H9 (cell line): ENCODE measurements at regions not wholly inside any gene's neighbourhood (a gene's known extent, or its start where the extent isn't known, plus 50 kb on each side); places are given as distances from the start of the nearest gene placed in this dataset.

ENCODE experiments used
- DNase-seq: peaks from one replicate; pipeline ENCODE4 v3.0.0-alpha.2; 2017
- H2AFZ ChIP-seq: one replicate; pipeline ENCODE4 v1.6.1; 2013; ENCODE audit warnings: mild to moderate bottlenecking, low read length, control low read depth, moderate library complexity
- H2AK5ac ChIP-seq: 2 replicates; pipeline ENCODE4 v1.6.1; 2013; ENCODE audit warnings: low read length, control low read depth, mixed read lengths; ENCODE audit not compliant: insufficient read length
- H2BK120ac ChIP-seq: one replicate; pipeline ENCODE4 v1.6.1; 2013; ENCODE audit warnings: low read depth, mild to moderate bottlenecking, low read length, control low read depth, inconsistent platforms; ENCODE audit not compliant: poor library complexity, severe bottlenecking
- H2BK12ac ChIP-seq: 2 replicates; pipeline ENCODE4 v1.6.1; 2013; ENCODE audit warnings: low read length, control low read depth, mixed read lengths, low read depth; ENCODE audit not compliant: insufficient read length
- H2BK15ac ChIP-seq: 2 replicates; pipeline ENCODE4 v1.6.1; 2013; ENCODE audit warnings: low read depth, low read length, control low read depth
- H2BK20ac ChIP-seq: one replicate; pipeline ENCODE4 v1.6.1; 2013; ENCODE audit warnings: low read depth, mild to moderate bottlenecking, low read length, control low read depth, inconsistent platforms; ENCODE audit not compliant: poor library complexity, severe bottlenecking
- H2BK5ac ChIP-seq: 2 replicates; pipeline ENCODE4 v1.6.1; 2013; ENCODE audit warnings: low read length, control low read depth, mixed read lengths; ENCODE audit not compliant: insufficient read length
- H3K14ac ChIP-seq: 2 replicates; pipeline ENCODE4 v1.6.1; 2013; ENCODE audit warnings: low read length, control low read depth; ENCODE audit not compliant: insufficient read depth
- H3K18ac ChIP-seq: 2 replicates; pipeline ENCODE4 v1.6.1; 2013; ENCODE audit warnings: low read depth, mild to moderate bottlenecking, mixed read lengths, low read length, control low read depth; ENCODE audit not compliant: insufficient read length
- H3K23ac ChIP-seq: 2 replicates; pipeline ENCODE4 v1.6.1; 2013; ENCODE audit warnings: low read length, control low read depth, mixed read lengths, low read depth; ENCODE audit not compliant: insufficient read length
- H3K23me2 ChIP-seq: 2 replicates; pipeline ENCODE4 v1.6.1; 2013; ENCODE audit warnings: low read depth, mild to moderate bottlenecking, mixed read lengths, low read length, control low read depth; ENCODE audit not compliant: insufficient read length, poor library complexity, severe bottlenecking
- H3K27ac ChIP-seq: 2 replicates; pipeline ENCODE4 v1.5.1; 2013; ENCODE audit warnings: low read length, control low read depth, mixed read lengths, low read depth; ENCODE audit not compliant: insufficient read length
- H3K27me3 ChIP-seq: 2 replicates; pipeline ENCODE4 v1.6.1; 2013; ENCODE audit warnings: low read length, control low read depth, inconsistent platforms; ENCODE audit not compliant: insufficient read depth
- H3K4ac ChIP-seq: 2 replicates; pipeline ENCODE4 v1.6.1; 2013; ENCODE audit warnings: low read depth, mild to moderate bottlenecking, control low read depth, inconsistent platforms, low read length, moderate library complexity
- H3K4me1 ChIP-seq: 2 replicates; pipeline ENCODE4 v1.6.1; 2013; ENCODE audit warnings: low read length, control low read depth, inconsistent platforms; ENCODE audit not compliant: insufficient read depth
- H3K4me2 ChIP-seq: 2 replicates; pipeline ENCODE4 v1.6.1; 2013; ENCODE audit warnings: low read length, control low read depth, mixed read lengths; ENCODE audit not compliant: insufficient read length, insufficient read depth
- H3K56ac ChIP-seq: 2 replicates; pipeline ENCODE4 v1.6.1; 2013; ENCODE audit warnings: low read depth, mild to moderate bottlenecking, mixed read lengths, low read length, control low read depth; ENCODE audit not compliant: insufficient read length
- H3K79me1 ChIP-seq: 2 replicates; pipeline ENCODE4 v1.6.1; 2013; ENCODE audit warnings: low read depth, mild to moderate bottlenecking, moderate library complexity, low read length, control low read depth, inconsistent platforms; ENCODE audit not compliant: insufficient read depth, poor library complexity, severe bottlenecking
- H3K79me2 ChIP-seq: 2 replicates; pipeline ENCODE4 v1.6.1; 2013; ENCODE audit warnings: low read length, control low read depth, inconsistent platforms; ENCODE audit not compliant: insufficient read depth
- H3K9ac ChIP-seq: 2 replicates; pipeline ENCODE4 v1.6.1; 2013; ENCODE audit warnings: low read length, control low read depth, mixed read lengths; ENCODE audit not compliant: insufficient read length; ENCODE audit errors: extremely low read depth
- H3K9me3 ChIP-seq: one replicate; pipeline ENCODE4 v1.6.1; 2013; ENCODE audit warnings: low read depth, low read length, inconsistent platforms; ENCODE audit not compliant: control insufficient read depth
- H3T11ph ChIP-seq: one replicate; pipeline ENCODE4 v1.6.1; 2013; ENCODE audit warnings: mild to moderate bottlenecking, low read length, control low read depth, inconsistent platforms
- H4K20me1 ChIP-seq: one replicate; pipeline ENCODE4 v1.6.1; 2013; ENCODE audit not compliant: control insufficient read depth, insufficient read length, insufficient read depth
- H4K5ac ChIP-seq: 2 replicates; pipeline ENCODE4 v1.6.1; 2013; ENCODE audit warnings: low read depth, mild to moderate bottlenecking, mixed read lengths, low read length, control low read depth; ENCODE audit not compliant: insufficient read length
- H4K8ac ChIP-seq: replicated peaks from 2 replicates; pipeline ENCODE4 v1.6.1; 2013; ENCODE audit warnings: low read length, control low read depth, mixed read lengths, low read depth; ENCODE audit not compliant: insufficient read length
- H4K91ac ChIP-seq: 2 replicates; pipeline ENCODE4 v1.6.1; 2013; ENCODE audit warnings: low read depth, mild to moderate bottlenecking, moderate library complexity, mixed read lengths, low read length, control low read depth; ENCODE audit not compliant: insufficient read length
- H3K27ac Mint-ChIP-seq, 3 experiments: 2 replicates in 2 of 3; 3 replicates in 1 of 3; pipeline ENCODE4 v1.8.0; 2020 to 2021; ENCODE audit warnings: mixed read lengths in 3 of 3, mild to moderate bottlenecking in 1 of 3, moderate library complexity in 1 of 3
- H3K27me3 Mint-ChIP-seq: 2 replicates; pipeline ENCODE4 v1.8.0; 2021; ENCODE audit warnings: low read depth, mild to moderate bottlenecking, moderate library complexity, mixed read lengths
- H3K36me3 Mint-ChIP-seq, 3 experiments: 2 replicates in 2 of 3; 3 replicates in 1 of 3; pipeline ENCODE4 v1.8.0; 2020 to 2021; ENCODE audit warnings: low read depth in 3 of 3, mixed read lengths in 3 of 3; ENCODE audit not compliant: insufficient read depth in 1 of 3
- H3K4me1 Mint-ChIP-seq, 2 experiments: 2 replicates each; pipeline ENCODE4 v1.8.0; 2020; ENCODE audit warnings: mixed read lengths in 2 of 2
- H3K4me3 Mint-ChIP-seq, 2 experiments: 2 replicates in 1 of 2; 3 replicates in 1 of 2; pipeline ENCODE4 v1.8.0; 2020 to 2021; ENCODE audit warnings: mild to moderate bottlenecking in 2 of 2, mixed read lengths in 2 of 2, moderate library complexity in 1 of 2
- H3K9me3 Mint-ChIP-seq, 2 experiments: 2 replicates in 1 of 2; 3 replicates in 1 of 2; pipeline ENCODE4 v1.8.0; 2020; ENCODE audit warnings: mild to moderate bottlenecking in 2 of 2, mixed read lengths in 2 of 2, moderate library complexity in 1 of 2
- CTCF ChIP-seq: fragments of 200-600 bp; sonication (generic); conservative IDR thresholded peaks from 3 replicates; pipeline ENCODE4 v1.8.0; 2021; ENCODE audit warnings: antibody characterized with exemption, mild to moderate bottlenecking
- WGBS: extraction: QIAGEN DNeasy Blood & Tissue Kit; methylation state at CpG from one replicate; pipeline ENCODE4 v1.1.7; 2013; ENCODE audit warnings: missing lambda C conversion rate, low lambda C conversion rate, mixed read lengths; ENCODE audit not compliant: insufficient read length; ENCODE audit errors: extremely low coverage; 5-methylcytosine and 5-hydroxymethylcytosine counted together

- no peaks in the 10 kb centered on the region for H3K79me2 ChIP-seq
- H3K9me3 Mint-ChIP-seq: no peaks in the 10 kb centered on the region
- H2BK20ac ChIP-seq: no peak overlapping the region
- H4K20me1 ChIP-seq: no peaks in the 10 kb centered on the region
- no peak overlapping the region for H2BK120ac ChIP-seq
- H2BK12ac ChIP-seq: no peak overlapping the region
- no peak overlapping the region for H4K5ac ChIP-seq
- H3T11ph ChIP-seq: no peak overlapping the region
- no peak overlapping the region for H2BK15ac ChIP-seq
- H2AFZ ChIP-seq: no peak overlapping the region
- H3K14ac ChIP-seq: no peak overlapping the region
- H4K8ac ChIP-seq: no peak overlapping the region
- H3K18ac ChIP-seq: no peak overlapping the region
- H3K56ac ChIP-seq: no peak overlapping the region
- no peak overlapping the region for H3K4ac ChIP-seq
- no CpG with 5 or more reads among the region's 4 CpGs for WGBS
- H3K4me1 ChIP-seq: peaks cover 5% of the 10 kb centered on the region; the same call in 1 of the 2 replicates
- peaks cover 22 to 28% of the 10 kb centered on the region in 2 experiments for H3K4me1 Mint-ChIP-seq
- no peak overlapping the region for H4K91ac ChIP-seq
- no peak overlapping the region for H3K4me2 ChIP-seq
- no peaks in the 10 kb centered on the region for H3K27me3 Mint-ChIP-seq
- H3K23me2 ChIP-seq: no peaks in the 10 kb centered on the region
- DNase-seq: no peak
- H2BK5ac ChIP-seq: no peak overlapping the region
- no peak overlapping the region for H3K27ac ChIP-seq
- no peaks in the 10 kb centered on the region for H3K79me1 ChIP-seq
- no peak overlapping the region for H3K9ac ChIP-seq
- no peak for TF ChIP-seq CTCF
- no peak overlapping the region for H2AK5ac ChIP-seq
- no peak overlapping the region for H3K4me3 Mint-ChIP-seq
- no peaks in the 10 kb centered on the region for H3K27me3 ChIP-seq
- no peaks in the 10 kb centered on the region for H3K9me3 ChIP-seq
- no peak overlapping the region for H3K23ac ChIP-seq
- no peaks in the 10 kb centered on the region for H3K36me3 Mint-ChIP-seq
- H3K27ac Mint-ChIP-seq: no peak overlapping the region; a peak in 1 of 7 replicates
These were observed 111.8 kb upstream of the NTRK2 start for GRCh38 chr9:84557751-84558150.
